WTC11 (cell line): ENCODE measurements at regions not wholly inside any gene's neighbourhood (a gene's known extent, or its start where the extent isn't known, plus 50 kb on each side); places are given as distances from the start of the nearest gene placed in this dataset.

Experiments used
- CTCF ChIP-seq: fragments of 200-600 bp; IDR thresholded peaks from 2 replicates; pipeline ENCODE4 v1.8.0; 2022; ENCODE audit warnings: antibody characterized with exemption
- ETV6 ChIP-seq: sonication (generic); formaldehyde crosslinking; IDR thresholded peaks from 2 replicates; pipeline ENCODE4 v1.8.1; 2022; ENCODE audit warnings: mild to moderate bottlenecking, missing genetic modification reagents
- NR2C2 ChIP-seq: sonication (generic); formaldehyde crosslinking; IDR thresholded peaks from 2 replicates; pipeline ENCODE4 v1.8.0; 2022; ENCODE audit warnings: mild to moderate bottlenecking, missing genetic modification reagents
- SMAD3 ChIP-seq: sonication (generic); formaldehyde crosslinking; IDR thresholded peaks from 2 replicates; pipeline ENCODE4 v1.8.0; 2022; ENCODE audit warnings: missing genetic modification reagents, mild to moderate bottlenecking, borderline replicate concordance
- ZNF423 ChIP-seq: fragments of 250-450 bp; sonication (Bioruptor Pico); IDR thresholded peaks from 2 replicates; pipeline ENCODE4 v2.1.2; 2022; ENCODE audit warnings: mild to moderate bottlenecking, moderate library complexity

- TF ChIP-seq CTCF (no peak), SMAD3 (CRISPR knock-in tag) (no peak), NR2C2 (CRISPR knock-in tag) (no peak), ZNF423 (CRISPR knock-in tag) (no peak), ETV6 (CRISPR knock-in tag) (no peak)
Observed at GRCh38 chr6:8279041-8279805, 156.1 kb downstream of the SLC35B3 start.
